HG03060 (cell line): ENCODE measurements at regions not wholly inside any gene's neighbourhood (a gene's known extent, or its start where the extent isn't known, plus 50 kb on each side); places are given as distances from the start of the nearest gene placed in this dataset.
A peak's percentile ranks its signal among the peaks of the same experiment; 100 is the strongest.
"Not testable (repeated sequence)": the region's sequence is repeated elsewhere in the genome, so short reads cannot be mapped to it uniquely, and the experiment has no call there.

Experiments used
- ATAC-seq: cut with Tn5 transposase; IDR thresholded peaks from one replicate; pipeline ENCODE4 v1.9.1; 2021; ENCODE audit warnings: low read depth, moderate number of reproducible peaks; ENCODE audit not compliant: unreplicated experiment

GRCh38 chr15:38115121-38115520, 137.5 kb upstream of the SPRED1 start:
- ATAC-seq = no peak

GRCh38 chr15:38117781-38118180, 134.9 kb upstream of the SPRED1 start:
- ATAC-seq = no peak

DNA sequence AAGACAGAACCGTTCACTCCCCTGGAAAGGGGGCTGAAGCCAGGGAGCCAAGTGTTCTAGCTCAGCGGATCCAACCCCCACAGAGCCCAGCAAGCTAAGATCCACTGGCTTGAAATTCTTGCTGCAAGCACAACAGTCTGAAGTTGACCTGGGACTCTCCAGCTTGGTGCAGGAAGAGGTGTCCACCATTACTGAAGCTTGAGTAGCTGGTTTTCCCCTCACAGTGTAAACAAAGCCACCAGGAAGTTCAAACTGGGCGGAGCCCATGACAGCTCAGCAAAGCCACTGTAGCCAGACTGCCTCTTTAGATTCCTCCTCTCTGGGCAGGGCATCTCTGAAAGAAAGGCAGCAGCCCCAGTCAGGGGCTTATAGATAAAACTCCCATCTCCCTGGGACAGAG, 132.8 kb upstream of the SPRED1 start:
- ATAC-seq = not testable (repeated sequence)

DNA sequence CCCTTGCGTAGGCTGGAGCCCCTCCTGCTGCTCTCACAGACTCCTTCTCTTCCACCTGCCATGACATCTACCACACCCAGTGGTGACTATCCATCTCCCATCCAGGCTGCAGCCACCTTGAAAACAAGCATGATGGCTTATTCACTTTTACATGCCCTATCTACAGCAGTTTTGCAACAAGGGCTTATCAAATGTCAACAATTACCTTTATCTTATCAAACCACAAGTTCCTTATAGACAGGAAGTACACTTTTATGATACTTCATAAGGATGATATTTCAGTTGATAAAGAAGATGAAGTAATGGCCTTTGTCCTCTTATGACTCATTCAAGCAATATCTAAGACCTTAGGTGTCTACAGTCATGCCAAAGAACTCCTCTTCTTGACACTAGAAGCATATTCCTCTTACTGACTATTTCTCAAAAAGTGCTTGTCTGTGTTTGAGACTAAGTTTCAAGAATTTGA, 125.3 kb upstream of the SPRED1 start:
- ATAC-seq = no peak

GRCh38 chr15:38128341-38128781, 124.3 kb upstream of the SPRED1 start:
- ATAC-seq = no peak

DNA sequence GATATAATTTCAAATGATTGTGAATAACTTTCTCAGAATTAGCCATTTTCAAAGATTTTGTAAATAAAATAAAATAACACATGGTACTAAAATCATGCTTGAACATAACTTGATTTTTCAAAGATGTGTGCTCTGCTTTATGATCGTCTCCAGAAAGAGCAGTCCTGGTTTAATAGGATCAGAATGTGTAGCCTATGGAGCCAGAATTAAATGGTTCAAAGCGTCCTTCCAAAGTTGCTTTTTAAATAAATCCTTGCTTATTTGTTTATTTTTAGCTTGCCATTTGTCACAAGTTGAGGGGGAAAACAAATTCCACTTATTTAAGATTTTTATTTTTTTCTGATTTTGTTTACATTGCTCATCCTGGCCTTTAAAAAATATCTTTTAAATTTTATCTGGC, 123.7 kb upstream of the SPRED1 start:
- ATAC-seq = no peak

- ATAC-seq = peak; percentile 51
Measured at GRCh38 chr15:38129531-38130204, 123.0 kb upstream of the SPRED1 start.

DNA sequence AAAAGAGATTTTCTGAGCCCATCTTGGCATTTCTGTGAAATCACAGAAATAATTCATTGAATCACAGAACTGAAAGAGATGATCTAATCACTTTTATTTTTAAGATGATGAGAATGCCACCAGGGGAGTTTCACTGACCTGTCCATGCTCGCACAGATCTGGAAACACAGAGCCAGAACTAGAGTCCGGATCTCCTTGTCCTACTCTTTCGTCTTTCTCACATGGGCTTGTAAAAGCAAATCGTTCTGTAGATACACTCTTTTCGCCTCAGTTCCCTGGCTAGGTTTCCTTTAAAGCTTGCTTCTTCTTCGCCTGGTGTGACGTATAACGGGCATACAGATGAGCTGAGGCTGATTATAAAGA, 122.5 kb upstream of the SPRED1 start:
- ATAC-seq = peak; percentile 20

DNA sequence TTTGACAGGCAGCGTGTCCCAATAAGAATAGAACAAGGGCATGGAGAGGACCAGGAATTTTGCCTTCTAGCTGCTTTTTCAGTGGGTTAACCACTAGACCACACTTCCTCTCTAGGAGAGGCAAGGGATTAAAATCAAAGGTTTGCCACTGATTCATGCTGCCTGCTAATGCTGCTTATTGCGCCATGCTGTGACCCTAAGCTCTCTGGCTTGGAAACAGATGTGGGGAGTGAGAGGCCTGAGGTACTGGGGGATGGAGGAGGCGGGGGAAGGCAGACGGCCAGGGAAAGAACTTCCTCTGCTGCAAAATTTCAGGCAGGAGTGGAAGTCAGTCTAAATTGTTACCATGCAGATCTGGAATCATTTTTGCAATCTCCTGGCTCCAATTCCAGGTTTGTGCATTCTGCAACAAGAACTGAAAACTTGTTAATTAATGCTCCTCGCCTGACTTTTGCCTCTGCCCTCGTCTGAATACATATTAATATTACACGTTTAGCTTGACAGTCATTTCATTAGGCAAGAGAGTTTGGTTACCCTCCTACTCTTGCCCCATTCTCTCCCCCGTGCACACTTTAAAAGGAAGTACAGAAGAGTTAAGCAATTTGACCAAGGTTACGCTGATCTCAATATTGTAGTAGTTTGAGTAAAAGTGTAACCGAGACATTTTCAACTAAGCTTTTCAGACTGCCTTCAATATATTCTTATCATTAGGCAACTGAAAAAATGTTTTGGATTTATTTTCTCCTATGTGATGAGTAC, 121.7 kb upstream of the SPRED1 start:
- ATAC-seq = no peak

GRCh38 chr15:38134252-38134651, 118.4 kb upstream of the SPRED1 start:
- no peak for ATAC-seq

DNA sequence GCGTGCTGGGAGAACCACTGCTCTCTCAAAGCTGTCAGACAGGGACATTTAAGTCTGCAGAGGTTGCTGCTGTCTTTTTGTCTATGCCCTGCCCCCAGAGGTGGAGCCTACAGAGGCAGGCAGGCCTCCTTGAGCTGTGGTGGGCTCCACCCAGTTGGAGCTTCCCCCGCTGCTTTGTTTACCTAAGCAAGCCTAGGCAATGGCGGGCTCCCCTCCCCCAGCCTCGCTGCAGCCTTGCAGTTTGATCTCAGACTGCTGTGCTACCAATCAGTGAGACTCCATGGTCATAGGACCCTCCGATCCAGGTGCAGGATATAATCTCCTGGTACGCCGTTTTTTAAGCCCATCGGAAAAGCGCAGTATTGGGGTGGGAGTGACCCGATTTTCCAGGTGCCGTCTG, 110.4 kb upstream of the SPRED1 start:
- ATAC-seq = not testable (repeated sequence)

GRCh38 chr15:38144921-38145320, 107.7 kb upstream of the SPRED1 start:
- ATAC-seq = no peak

DNA sequence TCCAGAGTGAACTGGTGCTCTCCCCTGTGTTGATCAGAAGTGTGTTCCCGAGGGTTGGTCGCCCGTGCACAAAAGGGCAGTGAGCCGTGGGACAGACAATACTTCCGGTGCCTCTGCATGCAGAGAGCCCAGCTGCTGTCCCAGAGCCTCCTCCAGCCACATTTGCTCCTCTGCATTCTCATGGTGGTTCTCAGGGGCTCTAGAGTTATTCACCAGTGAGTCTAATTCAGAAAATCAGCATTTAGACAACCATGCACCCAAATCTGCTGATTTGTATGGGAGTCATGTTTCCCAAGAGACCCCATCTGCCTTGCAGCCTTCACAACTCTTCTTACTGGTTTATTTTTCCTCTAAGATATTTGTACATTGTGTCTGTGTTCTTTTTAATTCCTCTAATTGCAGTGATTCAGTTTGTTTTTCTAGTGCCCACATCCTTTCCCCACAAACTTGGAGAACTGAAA, 107.0 kb upstream of the SPRED1 start:
- ATAC-seq = no peak

DNA sequence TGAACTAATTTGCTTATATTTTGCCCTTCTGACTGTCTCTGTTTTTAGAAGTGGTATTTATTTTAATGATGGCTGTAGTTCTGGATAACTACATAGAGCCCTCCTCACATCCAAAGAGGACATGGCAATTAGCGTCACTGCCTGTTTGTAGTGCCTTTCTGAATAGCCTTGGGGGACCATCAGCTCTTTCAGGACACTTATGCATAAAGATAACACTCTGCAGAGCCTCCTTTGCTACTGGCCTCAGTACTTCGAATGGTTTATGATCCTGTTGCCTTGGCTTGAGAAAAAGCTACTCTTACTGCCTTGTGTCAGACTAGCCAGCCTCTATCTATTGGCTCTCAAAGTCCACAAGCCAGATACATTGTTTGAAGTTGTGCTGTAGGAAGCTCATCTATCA, 105.4 kb upstream of the SPRED1 start:
- ATAC-seq = no peak

- no peak for ATAC-seq
Measured at GRCh38 chr15:38148471-38148870, 104.2 kb upstream of the SPRED1 start.

- no peak for ATAC-seq
Measured at GRCh38 chr15:38149315-38149714, 103.3 kb upstream of the SPRED1 start.

DNA sequence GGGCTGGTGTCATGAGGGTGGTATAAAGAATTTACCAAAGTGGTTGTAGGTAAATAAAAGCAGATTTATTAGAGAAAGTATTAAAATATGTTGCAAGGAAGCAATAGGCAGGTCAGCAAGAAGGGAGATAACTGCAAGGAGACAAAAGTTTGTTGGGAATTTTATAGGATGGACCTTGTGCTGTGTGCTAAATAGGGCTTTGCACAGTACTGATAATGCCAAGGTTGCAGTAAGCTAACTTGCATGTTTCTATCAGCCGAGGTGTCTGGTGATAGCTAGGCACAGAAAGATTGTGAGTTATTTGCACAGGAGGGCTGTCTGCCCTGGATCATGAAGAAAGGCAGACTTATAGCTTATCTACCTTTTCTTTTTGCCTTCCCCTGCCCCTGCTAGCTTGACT, 102.5 kb upstream of the SPRED1 start:
- no peak for ATAC-seq

DNA sequence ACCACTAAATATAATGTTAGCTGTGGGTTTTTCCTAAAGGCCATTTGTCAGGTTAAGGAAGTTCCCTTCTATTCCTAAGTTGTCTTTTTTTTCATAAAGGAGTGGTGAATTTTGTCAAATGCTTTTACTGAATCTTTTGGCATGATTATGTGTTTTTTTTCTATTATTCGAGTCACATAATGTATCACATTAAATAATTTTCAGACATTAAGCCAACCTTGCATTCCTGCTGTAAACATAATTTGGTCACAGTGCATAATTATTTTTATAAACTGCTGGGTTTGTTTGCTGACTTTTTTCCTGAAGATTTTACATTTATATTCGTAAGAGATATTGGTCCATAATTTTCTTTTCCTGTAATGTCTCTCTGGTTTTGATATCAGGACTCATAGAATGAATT, 101.8 kb upstream of the SPRED1 start:
- ATAC-seq = no peak

- ATAC-seq = no peak
Measured at GRCh38 chr15:38153781-38154180, 98.9 kb upstream of the SPRED1 start.

DNA sequence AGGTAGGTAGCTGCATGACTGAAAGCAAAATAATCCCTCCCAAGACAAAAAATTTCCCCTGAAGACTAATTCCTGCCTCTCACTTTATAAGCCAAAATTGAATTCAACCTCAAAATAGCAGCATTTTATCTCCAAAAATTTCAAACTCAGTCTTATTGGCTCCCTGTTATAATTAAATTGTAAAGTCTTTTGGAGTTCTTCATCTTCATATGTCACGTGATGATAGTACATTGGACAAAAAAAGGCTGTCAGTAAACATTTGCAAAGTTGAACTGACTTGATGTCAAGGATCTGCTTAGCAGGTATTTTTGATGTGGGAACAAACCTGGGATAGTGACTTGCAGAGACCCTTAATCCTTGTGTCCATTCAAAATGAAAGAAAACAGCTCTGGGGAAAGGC, 98.4 kb upstream of the SPRED1 start:
- ATAC-seq = no peak

DNA sequence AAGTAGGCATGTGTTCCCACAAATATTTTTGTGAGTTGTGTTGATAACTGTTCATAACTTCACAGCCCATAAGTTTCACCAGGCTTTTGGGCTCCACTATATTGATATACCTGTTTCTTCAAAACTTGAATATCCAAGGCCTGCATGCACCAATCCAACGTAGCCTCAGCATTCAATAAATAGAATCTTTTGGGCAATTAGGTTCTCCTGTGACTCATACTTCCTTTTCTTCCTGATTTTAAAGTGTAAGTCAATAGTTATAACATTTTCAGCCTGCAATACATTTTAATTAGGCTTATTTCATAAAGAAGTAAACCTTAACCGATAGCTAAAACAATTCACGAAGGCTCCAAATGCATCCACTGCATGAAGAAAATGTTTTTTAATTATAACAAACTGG, 97.8 kb upstream of the SPRED1 start:
- ATAC-seq = no peak

- ATAC-seq = no peak
Measured at GRCh38 chr15:38163658-38164057, 89.0 kb upstream of the SPRED1 start.
